Astrocyte (in vitro differentiated cells and primary cell): ENCODE measurements at regions not wholly inside any gene's neighbourhood (a gene's known extent, or its start where the extent isn't known, plus 50 kb on each side); places are given as distances from the start of the nearest gene placed in this dataset.

ENCODE experiments used
- DNase-seq: peaks from one replicate; pipeline ENCODE4 v3.0.0-alpha.2; 2010; ENCODE audit warnings: low read depth
- FAIRE-seq: peaks from 2 replicates; lab custom pipeline; 2011; peaks lifted over from hg19 to GRCh38; lab: Jason Lieb, UNC
- H2AFZ ChIP-seq: 2 replicates; pipeline ENCODE4 v1.6.0; 2012; ENCODE audit warnings: low read depth, low read length, inconsistent platforms
- H3K27ac ChIP-seq: 2 replicates; pipeline ENCODE4 v1.5.1; 2011; ENCODE audit warnings: low read depth, low read length, inconsistent platforms
- H3K27me3 ChIP-seq: 2 replicates; pipeline ENCODE4 v1.6.0; 2011; ENCODE audit warnings: low read length, inconsistent platforms; ENCODE audit not compliant: insufficient read depth
- H3K36me3 ChIP-seq: 2 replicates; pipeline ENCODE4 v1.5.1; 2011; ENCODE audit warnings: low read length, inconsistent platforms; ENCODE audit not compliant: insufficient read depth
- H3K4me1 ChIP-seq: 2 replicates; pipeline ENCODE4 v1.5.1; 2011; ENCODE audit warnings: low read length, inconsistent platforms; ENCODE audit not compliant: insufficient read depth
- H3K4me2 ChIP-seq: 2 replicates; pipeline ENCODE4 v1.6.0; 2012; ENCODE audit warnings: low read length, inconsistent platforms
- H3K4me3 ChIP-seq: 2 replicates; pipeline ENCODE4 v1.5.1; 2011; ENCODE audit warnings: low read depth, mild to moderate bottlenecking, low read length, inconsistent platforms; ENCODE audit not compliant: insufficient read depth
- H3K79me2 ChIP-seq: 2 replicates; pipeline ENCODE4 v1.6.0; 2012; ENCODE audit warnings: mild to moderate bottlenecking, low read length, inconsistent platforms; ENCODE audit not compliant: insufficient read depth
- H3K9ac ChIP-seq: 2 replicates; pipeline ENCODE4 v1.6.0; 2012; ENCODE audit warnings: mild to moderate bottlenecking, low read length, inconsistent platforms
- H3K9me3 ChIP-seq: 2 replicates; pipeline ENCODE4 v1.5.1; 2012; ENCODE audit warnings: low read depth, mild to moderate bottlenecking, low read length, inconsistent platforms; ENCODE audit not compliant: insufficient read depth
- H4K20me1 ChIP-seq: 2 replicates; pipeline ENCODE4 v1.6.0; 2012; ENCODE audit warnings: low read length, inconsistent platforms; ENCODE audit not compliant: insufficient read depth
- H3K27ac Mint-ChIP-seq: one replicate; pipeline ENCODE4 v1.8.0; 2021; ENCODE audit warnings: mild to moderate bottlenecking, mixed read lengths; ENCODE audit not compliant: unreplicated experiment
- H3K27me3 Mint-ChIP-seq: one replicate; pipeline ENCODE4 v1.8.0; 2021; ENCODE audit warnings: low read depth, mixed read lengths; ENCODE audit not compliant: unreplicated experiment
- H3K36me3 Mint-ChIP-seq: one replicate; pipeline ENCODE4 v1.8.0; 2021; ENCODE audit warnings: low read depth, mixed read lengths; ENCODE audit not compliant: unreplicated experiment
- H3K4me1 Mint-ChIP-seq: one replicate; pipeline ENCODE4 v1.8.0; 2021; ENCODE audit warnings: low read depth, mixed read lengths; ENCODE audit not compliant: unreplicated experiment
- H3K4me3 Mint-ChIP-seq: one replicate; pipeline ENCODE4 v1.8.0; 2021; ENCODE audit warnings: mild to moderate bottlenecking, moderate library complexity, mixed read lengths; ENCODE audit not compliant: unreplicated experiment
- H3K9me3 Mint-ChIP-seq: one replicate; pipeline ENCODE4 v1.8.0; 2021; ENCODE audit warnings: mild to moderate bottlenecking, mixed read lengths; ENCODE audit not compliant: unreplicated experiment
- EZH2 ChIP-seq: IDR thresholded peaks from 2 replicates; pipeline ENCODE4 v1.6.1; 2012; ENCODE audit warnings: mild to moderate bottlenecking, low read length, inconsistent platforms; ENCODE audit not compliant: insufficient read depth
- TF ChIP-seq, protein P1 (sequence below): IDR thresholded peaks from 2 replicates; pipeline ENCODE4 v1.5.1; 2011; ENCODE audit warnings: low read depth, mild to moderate bottlenecking, inconsistent platforms, low read length, moderate library complexity; ENCODE audit not compliant: insufficient read depth

DNA sequence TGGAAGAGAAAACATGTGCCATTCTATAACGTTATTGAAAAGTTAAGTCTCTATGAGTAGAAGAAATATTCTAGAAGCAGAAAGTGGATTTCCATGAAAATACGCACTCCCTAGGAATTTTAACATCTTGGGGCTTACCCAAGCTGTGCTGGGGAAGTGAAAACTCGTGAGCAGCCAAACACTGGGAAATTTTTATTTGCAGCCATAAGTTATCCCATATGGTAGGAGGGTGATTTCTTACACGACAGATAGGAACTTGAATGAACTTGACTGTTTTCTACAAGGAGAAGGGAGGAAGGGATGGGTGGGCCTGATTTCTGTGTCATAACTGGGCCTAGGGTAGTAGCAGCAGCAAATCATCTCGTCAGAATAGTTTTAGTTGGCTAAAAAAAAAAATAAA, 272.6 kb downstream of the ETAA1 start:
- Mint-ChIP-seq H3K4me3 (no peak overlapping the region), H3K9me3 (no peaks in the 10 kb centered on the region), H3K27ac (no peak overlapping the region), H3K27me3 (peaks cover 1% of the 10 kb centered on the region), H3K36me3 (no peaks in the 10 kb centered on the region), H3K4me1 (peaks cover 2% of the 10 kb centered on the region)
- FAIRE-seq (no peak), DNase-seq (no peak)
- Histone ChIP-seq H4K20me1 (peaks cover 6% of the 10 kb centered on the region), H3K79me2 (no peaks in the 10 kb centered on the region), H3K36me3 (no peaks in the 10 kb centered on the region), H3K4me2 (no peak overlapping the region), H3K9ac (no peak overlapping the region), H3K27me3 (no peaks in the 10 kb centered on the region), H3K4me1 (no peaks in the 10 kb centered on the region), H3K4me3 (no peak overlapping the region), H3K27ac (no peak overlapping the region), H2AFZ (no peak overlapping the region), H3K9me3 (no peaks in the 10 kb centered on the region)
- TF ChIP-seq EZH2 = no peak
- TF ChIP-seq, protein P1, sequence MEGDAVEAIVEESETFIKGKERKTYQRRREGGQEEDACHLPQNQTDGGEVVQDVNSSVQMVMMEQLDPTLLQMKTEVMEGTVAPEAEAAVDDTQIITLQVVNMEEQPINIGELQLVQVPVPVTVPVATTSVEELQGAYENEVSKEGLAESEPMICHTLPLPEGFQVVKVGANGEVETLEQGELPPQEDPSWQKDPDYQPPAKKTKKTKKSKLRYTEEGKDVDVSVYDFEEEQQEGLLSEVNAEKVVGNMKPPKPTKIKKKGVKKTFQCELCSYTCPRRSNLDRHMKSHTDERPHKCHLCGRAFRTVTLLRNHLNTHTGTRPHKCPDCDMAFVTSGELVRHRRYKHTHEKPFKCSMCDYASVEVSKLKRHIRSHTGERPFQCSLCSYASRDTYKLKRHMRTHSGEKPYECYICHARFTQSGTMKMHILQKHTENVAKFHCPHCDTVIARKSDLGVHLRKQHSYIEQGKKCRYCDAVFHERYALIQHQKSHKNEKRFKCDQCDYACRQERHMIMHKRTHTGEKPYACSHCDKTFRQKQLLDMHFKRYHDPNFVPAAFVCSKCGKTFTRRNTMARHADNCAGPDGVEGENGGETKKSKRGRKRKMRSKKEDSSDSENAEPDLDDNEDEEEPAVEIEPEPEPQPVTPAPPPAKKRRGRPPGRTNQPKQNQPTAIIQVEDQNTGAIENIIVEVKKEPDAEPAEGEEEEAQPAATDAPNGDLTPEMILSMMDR = no peak

DNA sequence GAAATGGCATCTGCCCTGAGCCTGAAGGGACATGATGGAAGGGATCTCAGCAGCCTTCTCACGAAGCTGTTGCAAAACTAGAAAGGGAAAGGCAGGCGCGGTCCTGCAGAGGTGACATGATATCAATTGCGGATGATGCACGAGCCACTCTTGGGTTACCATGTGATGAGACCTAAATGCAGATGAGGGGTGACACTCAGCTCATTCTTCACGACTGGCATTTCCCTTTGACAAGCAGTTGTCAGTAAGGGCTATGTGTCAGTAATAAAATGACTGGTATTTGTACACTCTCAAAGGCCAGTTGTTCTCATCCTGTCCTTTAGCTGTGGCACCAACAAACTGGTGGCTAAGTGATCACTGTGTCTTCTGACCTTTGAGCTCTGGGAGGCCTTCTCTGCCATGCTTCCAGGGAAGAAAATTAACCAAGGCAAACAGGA, 273.6 kb downstream of the ETAA1 start:
- Mint-ChIP-seq H3K4me3 (no peak overlapping the region), H3K9me3 (no peaks in the 10 kb centered on the region), H3K36me3 (no peaks in the 10 kb centered on the region), H3K4me1 (peaks cover 2% of the 10 kb centered on the region), H3K27me3 (peaks cover 3% of the 10 kb centered on the region), H3K27ac (no peak overlapping the region)
- Histone ChIP-seq H3K36me3 (no peaks in the 10 kb centered on the region), H3K27ac (no peak overlapping the region), H3K4me1 (no peaks in the 10 kb centered on the region), H3K4me3 (no peak overlapping the region), H2AFZ (no peak overlapping the region), H3K27me3 (no peaks in the 10 kb centered on the region), H3K9ac (no peak overlapping the region), H3K4me2 (no peak overlapping the region), H3K9me3 (no peaks in the 10 kb centered on the region), H4K20me1 (peaks cover 6% of the 10 kb centered on the region), H3K79me2 (no peaks in the 10 kb centered on the region)
- DNase-seq (no peak), FAIRE-seq (no peak)
- TF ChIP-seq EZH2 = no peak
- TF ChIP-seq, protein P1 = no peak

DNA sequence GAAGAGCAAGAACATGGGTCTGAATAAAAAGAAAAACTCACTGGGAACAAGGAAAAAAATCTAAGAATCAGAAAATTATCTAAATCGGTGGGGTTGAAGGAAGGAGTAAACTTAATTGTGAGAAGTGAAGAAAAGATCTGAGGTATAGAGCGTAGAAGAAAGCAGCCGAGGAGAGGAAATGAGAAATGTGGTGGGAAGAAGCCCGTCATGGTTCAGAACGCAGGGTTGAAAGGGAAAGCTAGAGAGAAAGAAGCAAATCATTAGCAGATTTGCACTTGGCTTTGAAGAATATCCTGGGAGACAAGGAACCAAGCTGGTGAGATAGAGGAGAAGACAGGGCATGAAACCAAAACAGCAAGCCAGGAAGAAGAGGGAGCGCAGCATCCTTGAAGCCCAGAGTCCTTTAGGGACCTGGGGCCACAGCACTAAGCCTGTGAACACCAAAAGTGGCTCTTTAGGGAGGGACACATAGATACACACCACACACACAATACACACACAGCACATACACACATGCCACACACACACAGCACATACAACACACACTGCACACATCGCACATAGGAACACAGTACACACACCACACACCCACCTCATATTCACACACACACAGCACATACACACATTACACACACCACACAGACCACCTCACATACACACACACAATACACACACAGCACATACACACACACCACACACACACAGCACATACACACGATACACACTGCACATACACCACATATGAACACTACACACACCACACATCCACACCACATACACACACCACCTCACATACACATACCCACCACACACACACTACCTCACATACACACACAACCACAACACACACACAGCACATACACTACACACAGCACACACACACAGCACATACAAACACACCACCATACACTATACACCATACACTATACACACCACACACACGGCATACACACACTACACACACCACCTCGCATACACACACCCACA, 274.6 kb downstream of the ETAA1 start:
- no peaks in the 10 kb centered on the region for H3K9me3 Mint-ChIP-seq
- no peak for FAIRE-seq

More for the DNA sequence above, 274.6 kb downstream of the ETAA1 start:
- no peaks in the 10 kb centered on the region for H3K36me3 ChIP-seq
- H2AFZ ChIP-seq = no peak overlapping the region
- no peak overlapping the region for H3K4me3 ChIP-seq
- H3K9me3 ChIP-seq = no peaks in the 10 kb centered on the region
- no peaks in the 10 kb centered on the region for H3K4me1 Mint-ChIP-seq
- H3K27me3 ChIP-seq = no peaks in the 10 kb centered on the region
- H3K36me3 Mint-ChIP-seq = no peaks in the 10 kb centered on the region
- no peaks in the 10 kb centered on the region for H3K79me2 ChIP-seq
- H3K4me2 ChIP-seq = no peak overlapping the region
- no peaks in the 10 kb centered on the region for H3K4me1 ChIP-seq
- peaks cover 2% of the 10 kb centered on the region for H3K27me3 Mint-ChIP-seq
- H3K27ac ChIP-seq = no peak overlapping the region
- H4K20me1 ChIP-seq = peaks cover 6% of the 10 kb centered on the region
- no peak overlapping the region for H3K4me3 Mint-ChIP-seq
- no peak overlapping the region for H3K9ac ChIP-seq
- no peak for DNase-seq
- TF ChIP-seq, protein P1 = no peak
- no peak for TF ChIP-seq EZH2
- no peak overlapping the region for H3K27ac Mint-ChIP-seq
